Hematopoietic multipotent progenitor cell treated with erythropoietin and hydrocortisone succinate and interleukin-3 and kit ligand, for 8 days (in vitro differentiated cells): ENCODE measurements at regions not wholly inside any gene's neighbourhood (a gene's known extent, or its start where the extent isn't known, plus 50 kb on each side); places are given as distances from the start of the nearest gene placed in this dataset.

Experiments
- DNase-seq: peaks from one replicate; pipeline ENCODE4 v3.0.0-alpha.2; 2015

GRCh38 chr4:1522606-1523005 is 116.4 kb upstream of the NKX1-1 start:
- no peak for DNase-seq

GRCh38 chr4:1521821-1522361 is 115.6 kb upstream of the NKX1-1 start:
- DNase-seq: no peak

- peak; percentile 17 for DNase-seq
Observed at GRCh38 chr4:1520795-1521576, 114.7 kb upstream of the NKX1-1 start.

GRCh38 chr4:1519787-1520661 is 113.8 kb upstream of the NKX1-1 start:
- no peak for DNase-seq

- no peak for DNase-seq
Observed at GRCh38 chr4:1518997-1519700, 112.9 kb upstream of the NKX1-1 start.

GRCh38 chr4:1517592-1518411 is 111.6 kb upstream of the NKX1-1 start:
- no peak for DNase-seq

- DNase-seq: no peak
Observed at GRCh38 chr4:1516881-1517480, 110.7 kb upstream of the NKX1-1 start.

- DNase-seq: no peak
Observed at GRCh38 chr4:1516261-1516660, 110.0 kb upstream of the NKX1-1 start.

- no peak for DNase-seq
Observed at GRCh38 chr4:1515763-1516162, 109.5 kb upstream of the NKX1-1 start.

- DNase-seq: no peak
Observed at GRCh38 chr4:1515156-1515555, 108.9 kb upstream of the NKX1-1 start.

- no peak for DNase-seq
Observed at GRCh38 chr4:1514612-1515011, 108.4 kb upstream of the NKX1-1 start.

GRCh38 chr4:1513936-1514483 is 107.8 kb upstream of the NKX1-1 start:
- no peak for DNase-seq

GRCh38 chr4:1512738-1513660 is 106.8 kb upstream of the NKX1-1 start:
- DNase-seq: peak; percentile 41

GRCh38 chr4:1512051-1512737 is 106.0 kb upstream of the NKX1-1 start:
- DNase-seq: no peak

- DNase-seq: peak; percentile 32
Observed at GRCh38 chr4:1511441-1512041, 105.3 kb upstream of the NKX1-1 start.

- DNase-seq: no peak
Observed at GRCh38 chr4:1510931-1511330, 104.7 kb upstream of the NKX1-1 start.

- DNase-seq: no peak
Observed at GRCh38 chr4:1509366-1509765, 103.1 kb upstream of the NKX1-1 start.

GRCh38 chr4:1508161-1509160 is 102.2 kb upstream of the NKX1-1 start:
- no peak for DNase-seq
